ENCODE measurements at regions not wholly inside any gene's neighbourhood (a gene's known extent, or its start where the extent isn't known, plus 50 kb on each side); places are given as distances from the start of the nearest gene placed in this dataset.

DNA sequence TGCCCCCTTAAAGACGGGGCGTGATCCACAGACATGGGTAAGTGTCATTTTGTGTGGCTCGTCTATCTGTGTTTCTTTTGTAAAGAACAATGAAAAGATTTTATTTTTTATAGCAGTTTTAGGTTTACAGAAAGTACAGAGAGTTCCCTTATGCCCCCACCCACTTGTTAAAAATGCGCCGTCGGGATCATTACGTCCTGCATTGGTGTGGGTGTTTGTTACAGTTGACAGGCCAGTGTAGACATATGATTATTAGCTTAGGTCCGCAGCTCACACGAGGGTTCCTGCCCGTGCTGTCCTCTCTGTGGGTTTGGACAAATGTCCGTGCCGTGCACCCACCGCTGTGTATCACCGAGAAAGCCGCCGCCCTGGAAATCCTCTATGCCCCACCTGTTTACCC is 50.5 kb downstream of the RGS12 start:
- no peak for DNase-seq (ENCODE audit: low read depth in 2 of 3, low spot score in 1 of 3)

GRCh38 chr4:3344104-3344503 is 51.3 kb downstream of the RGS12 start:
- DNase-seq (ENCODE audit: low read depth in 2 of 3, low spot score in 1 of 3), result no peak

- DNase-seq (ENCODE audit: low read depth in 2 of 3, low spot score in 1 of 3), result no peak
Observed at GRCh38 chr4:3344596-3344995, 51.8 kb downstream of the RGS12 start.

GRCh38 chr4:3345384-3345783 is 52.6 kb downstream of the RGS12 start:
- DNase-seq (ENCODE audit: low read depth in 2 of 3, low spot score in 1 of 3), result no peak

- peak in 1 of 3 donors; percentile 47 for DNase-seq (ENCODE audit: low read depth in 2 of 3, low spot score in 1 of 3)
Observed at GRCh38 chr4:3346146-3346545, 53.3 kb downstream of the RGS12 start.

DNA sequence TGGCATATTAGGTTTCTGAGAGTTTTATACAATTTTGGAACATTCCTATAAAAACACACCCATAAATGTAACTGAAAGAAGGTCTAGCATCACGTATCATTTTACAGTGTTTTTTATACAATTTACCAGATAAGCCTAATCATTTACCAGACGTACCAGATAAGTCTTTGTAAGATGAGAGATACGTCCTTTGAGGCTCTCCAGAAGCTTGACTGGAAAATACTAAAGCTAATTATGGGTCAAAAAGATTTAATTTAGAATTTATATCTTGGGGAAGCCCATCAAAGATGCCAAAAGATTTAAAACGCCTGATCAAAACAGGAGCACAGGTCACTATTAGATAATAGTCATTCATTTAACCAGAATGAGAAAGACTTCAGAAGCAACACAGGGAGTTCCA is 55.0 kb downstream of the RGS12 start:
- no peak for DNase-seq (ENCODE audit: low read depth in 2 of 3, low spot score in 1 of 3)

- no peak for DNase-seq (ENCODE audit: low read depth in 2 of 3, low spot score in 1 of 3)
Observed at GRCh38 chr4:3348621-3349020, 55.8 kb downstream of the RGS12 start.

GRCh38 chr4:3349116-3349515 is 56.3 kb downstream of the RGS12 start:
- DNase-seq (ENCODE audit: low read depth in 2 of 3, low spot score in 1 of 3), result no peak

GRCh38 chr4:3351997-3352396 is 59.2 kb downstream of the RGS12 start:
- no peak for DNase-seq (ENCODE audit: low read depth in 2 of 3, low spot score in 1 of 3)

DNA sequence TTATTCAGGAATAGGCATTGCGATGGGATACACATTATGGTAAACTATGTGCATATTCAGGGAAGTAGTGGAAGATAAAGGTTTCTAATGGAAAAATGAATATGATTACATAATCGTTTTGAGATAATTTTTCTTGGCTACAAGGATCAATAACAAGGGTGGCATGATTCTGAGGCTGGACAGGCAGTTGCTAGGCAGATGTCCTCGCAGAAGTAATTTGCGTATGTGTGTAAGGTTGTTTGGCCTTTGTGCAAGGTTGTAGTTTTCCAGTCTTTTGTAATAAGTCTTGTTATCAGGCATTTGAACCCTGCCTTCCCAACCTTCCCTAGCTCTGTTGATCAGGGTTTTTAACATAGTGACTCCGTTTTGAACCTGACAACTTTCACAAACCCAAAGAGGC is 59.7 kb downstream of the RGS12 start:
- no peak for DNase-seq (ENCODE audit: low read depth in 2 of 3, low spot score in 1 of 3)

GRCh38 chr4:3352941-3353594 is 60.2 kb downstream of the RGS12 start:
- DNase-seq (ENCODE audit: low read depth in 2 of 3, low spot score in 1 of 3), result no peak

DNA sequence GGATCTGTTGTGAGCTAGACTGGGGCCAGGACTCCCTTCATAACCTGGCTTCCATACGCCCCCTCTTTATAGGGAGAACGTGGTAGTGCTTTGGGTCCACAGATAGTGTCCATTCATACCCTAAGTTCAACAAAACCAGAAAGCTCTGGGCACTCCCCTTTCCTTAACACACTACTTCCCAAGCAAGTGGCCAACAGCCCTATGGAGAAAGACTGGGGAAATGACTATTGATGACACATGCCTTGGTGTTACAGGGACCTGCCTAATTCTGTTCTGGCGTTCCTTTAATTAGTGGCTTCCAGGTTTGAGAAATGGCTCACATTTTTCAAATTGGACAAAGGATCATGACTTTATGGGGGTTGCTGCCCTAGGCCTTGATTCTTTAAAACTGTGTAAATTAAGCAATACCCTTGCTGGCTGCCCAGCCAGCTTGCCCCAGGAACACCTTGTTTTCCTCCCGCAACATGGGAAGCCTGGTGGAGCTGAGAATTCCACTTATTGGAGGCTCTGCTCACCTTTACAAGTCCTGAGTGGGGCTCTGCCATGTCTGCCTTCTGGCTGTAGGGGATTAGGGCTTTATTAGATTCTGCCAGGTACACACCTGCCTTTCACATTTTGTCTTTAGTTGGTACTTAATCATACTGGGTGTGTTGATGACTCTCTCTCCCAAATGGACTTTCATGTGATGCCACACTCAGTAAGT is 61.1 kb downstream of the RGS12 start:
- DNase-seq (ENCODE audit: low read depth in 2 of 3, low spot score in 1 of 3), result no peak

GRCh38 chr4:3354455-3354811 is 61.6 kb downstream of the RGS12 start:
- DNase-seq (ENCODE audit: low read depth in 2 of 3, low spot score in 1 of 3), result no peak

GRCh38 chr4:3355266-3355748 is 62.5 kb downstream of the RGS12 start:
- DNase-seq (ENCODE audit: low read depth in 2 of 3, low spot score in 1 of 3), result no peak

DNA sequence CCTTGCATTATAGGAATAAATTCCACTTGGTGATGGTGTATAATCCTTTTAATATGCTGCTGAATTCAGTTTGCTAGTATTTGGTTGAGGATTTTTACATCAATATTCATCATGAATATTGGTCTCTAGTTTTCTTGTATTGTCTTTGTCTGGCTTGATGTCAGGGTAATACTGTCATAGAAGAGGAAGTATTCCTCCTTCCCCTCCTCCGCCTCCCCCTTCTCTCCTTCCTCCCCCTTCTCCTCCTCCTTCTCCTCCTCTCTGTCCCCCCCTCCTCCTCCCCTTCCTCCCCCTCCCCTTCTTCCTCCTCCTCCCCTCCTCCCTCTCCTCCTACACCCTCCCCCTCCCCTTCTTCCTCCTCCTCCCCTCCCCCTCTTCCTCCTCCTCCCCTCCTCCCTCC is 65.8 kb downstream of the RGS12 start:
- no peak for DNase-seq (ENCODE audit: low read depth in 2 of 3, low spot score in 1 of 3)

- no peak for DNase-seq (ENCODE audit: low read depth in 2 of 3, low spot score in 1 of 3)
Observed at GRCh38 chr4:3360777-3361176, 68.0 kb downstream of the RGS12 start.

DNA sequence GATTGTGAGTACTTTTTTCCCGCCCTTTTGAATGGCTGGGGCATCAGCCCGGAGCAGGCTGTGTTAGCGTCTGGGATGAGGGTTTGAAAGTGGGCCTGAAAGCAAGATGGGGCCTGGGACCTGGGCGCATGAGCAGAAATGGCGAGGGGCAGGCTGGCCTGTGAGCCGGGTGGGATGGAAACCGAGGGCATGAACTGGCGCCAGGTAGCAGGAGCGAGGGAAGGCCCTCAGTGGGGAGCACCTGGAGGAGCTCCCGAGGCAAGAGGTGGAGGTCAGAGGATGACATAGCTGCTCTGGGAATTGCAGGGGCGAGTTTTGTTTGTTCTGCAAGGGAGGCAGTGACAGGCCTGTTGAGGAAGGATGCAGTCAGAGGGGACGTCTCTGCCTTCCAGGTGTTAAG is 68.6 kb downstream of the RGS12 start:
- DNase-seq (ENCODE audit: low read depth in 2 of 3, low spot score in 1 of 3), result no peak

DNA sequence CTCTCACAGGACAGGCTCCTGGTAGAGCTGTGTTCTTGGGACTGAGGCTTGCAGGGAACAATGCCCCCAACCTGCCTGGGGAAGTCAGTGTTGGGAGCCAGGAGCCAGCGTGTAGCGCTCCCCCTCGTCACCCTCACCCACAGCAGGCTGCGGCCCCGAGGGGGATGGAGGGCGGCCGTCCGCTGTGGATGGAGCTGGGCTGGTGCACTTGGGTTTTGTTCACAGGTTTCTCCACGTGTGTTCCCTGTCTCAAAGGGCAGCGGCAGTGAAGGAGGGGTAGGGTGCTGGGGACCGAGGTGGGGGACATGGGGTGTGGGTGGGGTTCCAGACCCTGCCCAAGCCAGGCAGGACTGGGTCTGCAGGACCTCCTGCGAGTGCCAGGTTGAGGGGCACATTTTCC is 69.1 kb downstream of the RGS12 start:
- no peak for DNase-seq (ENCODE audit: low read depth in 2 of 3, low spot score in 1 of 3)

DNA sequence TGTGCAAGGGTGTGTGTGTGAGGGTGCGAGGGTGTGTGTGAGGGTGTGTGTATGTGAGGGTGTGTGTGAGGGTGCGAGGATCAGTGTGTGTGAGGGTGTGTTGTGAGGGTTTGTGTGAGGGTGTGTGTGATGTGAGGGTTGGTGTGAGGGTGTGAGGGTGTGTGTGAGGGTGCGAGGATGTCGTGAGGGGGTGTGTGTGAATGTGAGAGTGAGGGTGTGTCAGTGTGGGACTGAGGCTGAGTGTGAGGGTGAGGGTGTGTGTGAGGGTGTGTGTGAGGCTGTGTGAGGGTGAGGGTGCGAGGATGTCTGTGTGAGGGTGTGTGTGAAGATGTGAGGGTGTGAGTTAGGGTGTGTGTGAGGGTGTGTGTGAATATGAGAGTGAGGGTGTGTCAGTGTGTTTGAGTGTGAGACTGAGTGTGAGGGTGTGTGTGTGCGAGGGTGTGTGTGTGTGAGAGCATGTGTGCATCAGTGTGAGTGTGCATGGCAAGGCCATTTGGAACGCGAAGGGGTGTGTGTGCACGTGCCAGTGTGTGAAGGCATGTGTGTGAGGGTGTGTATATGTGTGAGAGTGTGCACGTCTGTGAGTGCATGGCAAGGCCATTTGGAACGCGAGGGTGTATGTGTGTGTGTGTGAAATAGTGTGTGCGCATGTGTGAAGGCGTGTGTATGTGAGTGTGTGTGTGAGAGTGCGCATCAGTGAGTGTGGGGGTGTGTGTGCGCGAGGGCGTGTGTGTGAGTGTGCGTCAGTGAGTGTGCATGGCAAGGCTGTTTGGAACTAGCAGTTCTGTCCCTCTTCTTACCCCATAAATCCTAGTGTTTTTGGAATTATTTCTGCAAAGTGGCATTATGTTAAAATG is 69.8 kb downstream of the RGS12 start:
- DNase-seq (ENCODE audit: low read depth in 2 of 3, low spot score in 1 of 3), result no peak

DNA sequence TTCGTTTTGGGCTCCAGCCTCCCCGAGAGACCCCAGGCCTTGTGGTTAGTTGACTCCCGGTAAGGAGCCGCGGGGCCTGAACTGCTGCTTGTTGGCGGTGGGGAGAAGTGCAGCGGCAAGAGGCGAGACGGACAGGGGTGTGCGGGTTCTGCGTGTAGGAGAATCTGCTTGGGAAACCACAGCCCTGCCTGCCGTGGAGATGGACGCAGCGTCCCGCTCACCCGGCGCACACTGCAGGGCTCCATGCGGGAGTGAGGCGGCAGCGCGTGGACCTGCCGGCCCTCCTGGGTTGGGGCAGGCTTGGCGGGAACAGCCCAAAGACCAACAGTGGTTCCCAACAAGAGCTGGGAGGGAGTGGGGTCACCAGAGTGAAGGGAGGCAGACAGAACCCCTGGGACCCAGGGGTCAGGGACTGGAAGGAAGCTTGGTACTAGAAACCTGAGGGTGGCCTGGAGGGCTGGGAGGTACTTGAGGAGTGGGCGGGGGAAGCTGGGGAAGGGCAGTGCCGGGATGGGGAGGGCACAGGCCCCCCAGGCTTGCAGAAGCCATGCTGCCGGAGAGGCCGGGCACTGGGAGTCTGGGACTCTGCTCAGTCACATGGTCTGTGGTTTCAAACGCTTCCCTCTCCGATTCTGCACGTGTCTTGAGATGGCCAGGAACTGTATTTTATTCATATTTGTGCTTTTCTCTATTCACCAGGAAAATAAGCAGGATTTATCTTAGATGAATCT is 70.8 kb downstream of the RGS12 start:
- no peak for DNase-seq (ENCODE audit: low read depth in 2 of 3, low spot score in 1 of 3)

GRCh38 chr4:3364199-3364598 is 71.4 kb downstream of the RGS12 start:
- no peak for DNase-seq (ENCODE audit: low read depth in 2 of 3, low spot score in 1 of 3)

Measured in stimulated activated CD4-positive, alpha-beta T cell treated with anti-CD3 and anti-CD28 coated beads, Interleukin-12 subunit alpha, Interleukin-12 subunit beta, amount 100 ng/mL, for 48 hours (primary cell).